ENCODE measurements at regions not wholly inside any gene's neighbourhood (a gene's known extent, or its start where the extent isn't known, plus 50 kb on each side); places are given as distances from the start of the nearest gene placed in this dataset.

- Mint-ChIP-seq H3K27me3 (ENCODE audit: unreplicated experiment) (peaks cover 7% of the 10 kb centered on the region), H3K4me3 (ENCODE audit: low read depth, unreplicated experiment) (no peak overlapping the region), H3K36me3 (ENCODE audit: insufficient read depth, unreplicated experiment) (no peaks in the 10 kb centered on the region), H3K27ac (ENCODE audit: unreplicated experiment) (no peak overlapping the region), H3K4me1 (ENCODE audit: low read depth, unreplicated experiment) (peaks cover 6% of the 10 kb centered on the region), H3K9me3 (ENCODE audit: low read depth, unreplicated experiment) (peaks cover 4% of the 10 kb centered on the region)
- CTCF ChIA-PET, result no interaction called here
- BruUV-seq (replicated peaks), result no TSS peak
- intact Hi-C loops (cut with micrococcal nuclease; ENCODE audit: unreplicated experiment), result no loop called here
- no peak for DNase-seq
- TF ChIP-seq CTCF (IDR thresholded peaks at IDR 0.05; ENCODE audit: unreplicated experiment), result no peak
Observed at GRCh38 chr6:17027441-17027840, 74.4 kb upstream of the STMND1 start.

GRCh38 chr6:17022604-17023003 lies 79.2 kb upstream of the STMND1 start:
- H3K4me1 Mint-ChIP-seq (ENCODE audit: low read depth, unreplicated experiment), result no peaks in the 10 kb centered on the region
- BruUV-seq (replicated peaks), result no TSS peak
- intact Hi-C loops (cut with micrococcal nuclease; ENCODE audit: unreplicated experiment), result no loop called here
- no peak overlapping the region for H3K27ac Mint-ChIP-seq (ENCODE audit: unreplicated experiment)
- CTCF ChIA-PET, result no interaction called here
- no peak for DNase-seq
- peaks cover 4% of the 10 kb centered on the region for H3K9me3 Mint-ChIP-seq (ENCODE audit: low read depth, unreplicated experiment)
- TF ChIP-seq CTCF (IDR thresholded peaks at IDR 0.05; ENCODE audit: unreplicated experiment), result no peak
- no peak overlapping the region for H3K4me3 Mint-ChIP-seq (ENCODE audit: low read depth, unreplicated experiment)
- no peaks in the 10 kb centered on the region for H3K36me3 Mint-ChIP-seq (ENCODE audit: insufficient read depth, unreplicated experiment)
- H3K27me3 Mint-ChIP-seq (ENCODE audit: unreplicated experiment), result peaks cover 1% of the 10 kb centered on the region

- CTCF ChIA-PET, result no interaction called here
- H3K9me3 Mint-ChIP-seq (ENCODE audit: low read depth, unreplicated experiment), result peaks cover 4% of the 10 kb centered on the region
- no peaks in the 10 kb centered on the region for H3K4me1 Mint-ChIP-seq (ENCODE audit: low read depth, unreplicated experiment)
- no peak for TF ChIP-seq CTCF (IDR thresholded peaks at IDR 0.05; ENCODE audit: unreplicated experiment)
- no peaks in the 10 kb centered on the region for H3K27me3 Mint-ChIP-seq (ENCODE audit: unreplicated experiment)
- H3K36me3 Mint-ChIP-seq (ENCODE audit: insufficient read depth, unreplicated experiment), result no peaks in the 10 kb centered on the region
- intact Hi-C loops (cut with micrococcal nuclease; ENCODE audit: unreplicated experiment), result no loop called here
- H3K27ac Mint-ChIP-seq (ENCODE audit: unreplicated experiment), result no peak overlapping the region
- DNase-seq, result no peak
- no peak overlapping the region for H3K4me3 Mint-ChIP-seq (ENCODE audit: low read depth, unreplicated experiment)
- BruUV-seq (replicated peaks), result no TSS peak
Observed at GRCh38 chr6:17021539-17021889, 80.3 kb upstream of the STMND1 start.

GRCh38 chr6:17020889-17021538 lies 80.8 kb upstream of the STMND1 start:
- DNase-seq, result no peak
- no peak overlapping the region for H3K27ac Mint-ChIP-seq (ENCODE audit: unreplicated experiment)
- no peaks in the 10 kb centered on the region for H3K27me3 Mint-ChIP-seq (ENCODE audit: unreplicated experiment)
- CTCF ChIA-PET, result interaction anchor here (0.7 kb wide), 1 partner anchor 1484 kb away, joined by 5 read pairs; no protein-coding TSS in a partner anchor
- no peak for TF ChIP-seq CTCF (IDR thresholded peaks at IDR 0.05; ENCODE audit: unreplicated experiment)
- peaks cover 4% of the 10 kb centered on the region for H3K9me3 Mint-ChIP-seq (ENCODE audit: low read depth, unreplicated experiment)
- no TSS peak for BruUV-seq (replicated peaks)
- no peak overlapping the region for H3K4me3 Mint-ChIP-seq (ENCODE audit: low read depth, unreplicated experiment)
- H3K36me3 Mint-ChIP-seq (ENCODE audit: insufficient read depth, unreplicated experiment), result no peaks in the 10 kb centered on the region
- no peaks in the 10 kb centered on the region for H3K4me1 Mint-ChIP-seq (ENCODE audit: low read depth, unreplicated experiment)
- intact Hi-C loops (cut with micrococcal nuclease; ENCODE audit: unreplicated experiment), result no loop called here

All from Calu3 (cell line).